Stimulated activated naive B cell treated with anti-CD40 and anti-IgM and Interleukin-4, amounts not matched to agents 10 μg/mL and 1 μg/mL and 100 μg/mL, for 72 hours (primary cell): ENCODE measurements at regions not wholly inside any gene's neighbourhood (a gene's known extent, or its start where the extent isn't known, plus 50 kb on each side); places are given as distances from the start of the nearest gene placed in this dataset.

Experiments
- ATAC-seq, 2 donors: fragments of 150-1000 bp; cut with Tn5 transposase; replicated peaks; 2 replicates each; pipeline ENCODE4 v1.10.0; 2021; ENCODE audit warnings: moderate library complexity in 1 of 2
- DNase-seq: peaks from one replicate; pipeline ENCODE4 v3.0.0; 2021
- H3K27ac Mint-ChIP-seq: one replicate; pipeline ENCODE4 v1.8.0; 2022; ENCODE audit warnings: mild to moderate bottlenecking, mixed read lengths
- H3K27me3 Mint-ChIP-seq, 2 donors: one replicate each; pipeline ENCODE4 v1.8.0; 2022; ENCODE audit warnings: mixed read lengths in 2 of 2
- H3K36me3 Mint-ChIP-seq, 2 donors: one replicate each; pipeline ENCODE4 v1.8.0; 2022; ENCODE audit warnings: mixed read lengths in 2 of 2, mild to moderate bottlenecking in 1 of 2
- H3K4me1 Mint-ChIP-seq, 2 donors: one replicate each; pipeline ENCODE4 v1.8.0; 2022; ENCODE audit warnings: mixed read lengths in 2 of 2, mild to moderate bottlenecking in 1 of 2
- H3K4me3 Mint-ChIP-seq, 2 donors: one replicate each; pipeline ENCODE4 v1.8.0; 2022; ENCODE audit warnings: mild to moderate bottlenecking in 2 of 2, mixed read lengths in 2 of 2, moderate library complexity in 1 of 2
- H3K9me3 Mint-ChIP-seq, 2 donors: one replicate each; pipeline ENCODE4 v1.8.0; 2022; ENCODE audit warnings: mixed read lengths in 2 of 2, mild to moderate bottlenecking in 1 of 2

- Mint-ChIP-seq H3K27me3 (no peaks in the 10 kb centered on the region), H3K9me3 (peaks cover 6 to 7% of the 10 kb centered on the region in 2 donors), H3K36me3 (no peaks in the 10 kb centered on the region), H3K27ac (no peak overlapping the region), H3K4me1 (no peaks in the 10 kb centered on the region), H3K4me3 (no peak overlapping the region)
- DNase-seq (no peak), ATAC-seq (no peak)
Observed at GRCh38 chr3:165466856-165467255, 270.7 kb upstream of the SLITRK3 start.

- Mint-ChIP-seq H3K9me3 (peaks cover 0 to 3% of the 10 kb centered on the region in 2 donors), H3K36me3 (no peaks in the 10 kb centered on the region), H3K27me3 (no peaks in the 10 kb centered on the region), H3K4me1 (no peaks in the 10 kb centered on the region), H3K27ac (no peak overlapping the region), H3K4me3 (no peak overlapping the region)
- no peak for DNase-seq
- no peak for ATAC-seq
Observed at GRCh38 chr3:165464736-165465135, 268.6 kb upstream of the SLITRK3 start.

- Mint-ChIP-seq H3K27ac (no peak overlapping the region), H3K4me1 (no peaks in the 10 kb centered on the region), H3K9me3 (peaks cover 0 to 3% of the 10 kb centered on the region in 2 donors), H3K4me3 (no peak overlapping the region), H3K27me3 (no peaks in the 10 kb centered on the region), H3K36me3 (no peaks in the 10 kb centered on the region)
- DNase-seq (no peak), ATAC-seq (no peak)
Observed at GRCh38 chr3:165463531-165463930, 267.3 kb upstream of the SLITRK3 start.

GRCh38 chr3:165462636-165463334 lies 266.6 kb upstream of the SLITRK3 start:
- H3K9me3 Mint-ChIP-seq, result peaks cover 0 to 3% of the 10 kb centered on the region in 2 donors
- no peaks in the 10 kb centered on the region for H3K36me3 Mint-ChIP-seq
- H3K4me3 Mint-ChIP-seq, result no peak overlapping the region
- H3K4me1 Mint-ChIP-seq, result no peaks in the 10 kb centered on the region
- DNase-seq (no peak), ATAC-seq (no peak)
- no peaks in the 10 kb centered on the region for H3K27me3 Mint-ChIP-seq
- no peak overlapping the region for H3K27ac Mint-ChIP-seq

GRCh38 chr3:165459924-165460835 lies 264.0 kb upstream of the SLITRK3 start:
- no peak for DNase-seq
- H3K27ac Mint-ChIP-seq, result no peak overlapping the region
- ATAC-seq, result no peak

GRCh38 chr3:165459111-165459510 lies 262.9 kb upstream of the SLITRK3 start:
- H3K4me1 Mint-ChIP-seq, result no peaks in the 10 kb centered on the region
- ATAC-seq (no peak), DNase-seq (no peak)
- no peaks in the 10 kb centered on the region for H3K27me3 Mint-ChIP-seq
- peaks cover 3 to 9% of the 10 kb centered on the region in 2 donors for H3K9me3 Mint-ChIP-seq
- no peak overlapping the region for H3K4me3 Mint-ChIP-seq
- no peaks in the 10 kb centered on the region for H3K36me3 Mint-ChIP-seq
- no peak overlapping the region for H3K27ac Mint-ChIP-seq

More at GRCh38 chr3:165459924-165460835, 264.0 kb upstream of the SLITRK3 start:
- no peaks in the 10 kb centered on the region for H3K36me3 Mint-ChIP-seq
- peaks cover 0 to 4% of the 10 kb centered on the region in 2 donors for H3K9me3 Mint-ChIP-seq
- no peaks in the 10 kb centered on the region for H3K4me1 Mint-ChIP-seq
- H3K4me3 Mint-ChIP-seq, result no peak overlapping the region
- H3K27me3 Mint-ChIP-seq, result no peaks in the 10 kb centered on the region

- ATAC-seq (no peak), DNase-seq (no peak)
- Mint-ChIP-seq H3K27me3 (no peaks in the 10 kb centered on the region), H3K36me3 (no peaks in the 10 kb centered on the region), H3K4me3 (no peak overlapping the region), H3K4me1 (no peaks in the 10 kb centered on the region), H3K27ac (no peak overlapping the region), H3K9me3 (peaks cover 6 to 11% of the 10 kb centered on the region in 2 donors)
Observed at GRCh38 chr3:165457096-165457495, 260.9 kb upstream of the SLITRK3 start.

GRCh38 chr3:165455793-165456192 lies 259.6 kb upstream of the SLITRK3 start:
- Mint-ChIP-seq H3K27ac (no peak overlapping the region), H3K4me3 (no peak overlapping the region), H3K36me3 (no peaks in the 10 kb centered on the region), H3K27me3 (no peaks in the 10 kb centered on the region), H3K4me1 (no peaks in the 10 kb centered on the region), H3K9me3 (peaks cover 10 to 13% of the 10 kb centered on the region in 2 donors)
- ATAC-seq, result no peak
- no peak for DNase-seq

GRCh38 chr3:165455360-165455759 lies 259.2 kb upstream of the SLITRK3 start:
- Mint-ChIP-seq H3K36me3 (no peaks in the 10 kb centered on the region), H3K27ac (no peak overlapping the region), H3K27me3 (no peaks in the 10 kb centered on the region), H3K9me3 (peaks cover 10 to 13% of the 10 kb centered on the region in 2 donors), H3K4me1 (no peaks in the 10 kb centered on the region), H3K4me3 (no peak overlapping the region)
- no peak for ATAC-seq
- DNase-seq, result no peak

GRCh38 chr3:165451371-165452070 lies 255.3 kb upstream of the SLITRK3 start:
- Mint-ChIP-seq H3K27ac (no peak overlapping the region), H3K4me3 (no peak overlapping the region), H3K4me1 (no peaks in the 10 kb centered on the region), H3K27me3 (no peaks in the 10 kb centered on the region), H3K36me3 (no peaks in the 10 kb centered on the region), H3K9me3 (peaks cover 13 to 14% of the 10 kb centered on the region in 2 donors)
- no peak for ATAC-seq
- no peak for DNase-seq

GRCh38 chr3:165446555-165446954 lies 250.4 kb upstream of the SLITRK3 start:
- peaks cover 3% of the 10 kb centered on the region in 2 donors for H3K9me3 Mint-ChIP-seq
- H3K4me3 Mint-ChIP-seq, result no peak overlapping the region
- no peak overlapping the region for H3K27ac Mint-ChIP-seq
- DNase-seq (no peak), ATAC-seq (no peak)
- H3K4me1 Mint-ChIP-seq, result no peaks in the 10 kb centered on the region
- no peaks in the 10 kb centered on the region for H3K27me3 Mint-ChIP-seq
- H3K36me3 Mint-ChIP-seq, result no peaks in the 10 kb centered on the region

GRCh38 chr3:165444745-165445144 lies 248.6 kb upstream of the SLITRK3 start:
- Mint-ChIP-seq H3K4me3 (no peak overlapping the region), H3K9me3 (peaks cover 2 to 3% of the 10 kb centered on the region in 2 donors), H3K27ac (no peak overlapping the region), H3K27me3 (no peaks in the 10 kb centered on the region), H3K36me3 (no peaks in the 10 kb centered on the region), H3K4me1 (no peaks in the 10 kb centered on the region)
- DNase-seq (no peak), ATAC-seq (no peak)

- DNase-seq, result no peak
- Mint-ChIP-seq H3K27me3 (no peaks in the 10 kb centered on the region), H3K27ac (no peak overlapping the region), H3K9me3 (peaks cover 0 to 2% of the 10 kb centered on the region in 2 donors), H3K4me3 (no peak overlapping the region), H3K4me1 (no peaks in the 10 kb centered on the region), H3K36me3 (no peaks in the 10 kb centered on the region)
- ATAC-seq, result no peak
Observed at GRCh38 chr3:165443664-165444063, 247.5 kb upstream of the SLITRK3 start.

- no peaks in the 10 kb centered on the region for H3K36me3 Mint-ChIP-seq
- no peak overlapping the region for H3K4me3 Mint-ChIP-seq
- ATAC-seq, result no peak
- DNase-seq, result no peak
- no peaks in the 10 kb centered on the region for H3K27me3 Mint-ChIP-seq
- no peaks in the 10 kb centered on the region for H3K4me1 Mint-ChIP-seq
- peaks cover 0 to 3% of the 10 kb centered on the region in 2 donors for H3K9me3 Mint-ChIP-seq
- H3K27ac Mint-ChIP-seq, result no peak overlapping the region
Observed at GRCh38 chr3:165442061-165442460, 245.9 kb upstream of the SLITRK3 start.
